ENCODE measurements at regions not wholly inside any gene's neighbourhood (a gene's known extent, or its start where the extent isn't known, plus 50 kb on each side); places are given as distances from the start of the nearest gene placed in this dataset.

- intact Hi-C loops (cut with DNase I) = no loop called here
- DNase-seq (ENCODE audit: low spot score) = no peak
These were observed 808.2 kb downstream of the SUCLG1 start for GRCh38 chr2:83650898-83651297.

GRCh38 chr2:83650161-83650560, 808.9 kb downstream of the SUCLG1 start:
- DNase-seq (ENCODE audit: low spot score) = no peak
- intact Hi-C loops (cut with DNase I) = no loop called here

- no peak for DNase-seq (ENCODE audit: low spot score)
- intact Hi-C loops (cut with DNase I) = no loop called here
These were observed 818.6 kb downstream of the SUCLG1 start for GRCh38 chr2:83640506-83640905.

GRCh38 chr2:83633423-83633822, 825.7 kb downstream of the SUCLG1 start:
- DNase-seq (ENCODE audit: low spot score) = no peak
- intact Hi-C loops (cut with DNase I) = no loop called here

- DNase-seq (ENCODE audit: low spot score) = no peak
- intact Hi-C loops (cut with DNase I) = no loop called here
These were observed 828.7 kb downstream of the SUCLG1 start for GRCh38 chr2:83630351-83630750.

GRCh38 chr2:83615511-83615910, 843.6 kb downstream of the SUCLG1 start:
- intact Hi-C loops (cut with DNase I) = no loop called here
- DNase-seq (ENCODE audit: low spot score) = no peak

- intact Hi-C loops (cut with DNase I) = no loop called here
These were observed 845.9 kb downstream of the SUCLG1 start for GRCh38 chr2:83613178-83613577.

GRCh38 chr2:83602753-83603152, 856.3 kb downstream of the SUCLG1 start:
- intact Hi-C loops (cut with DNase I) = no loop called here
- no peak for DNase-seq (ENCODE audit: low spot score)

More at GRCh38 chr2:83613178-83613577, 845.9 kb downstream of the SUCLG1 start:
- DNase-seq (ENCODE audit: low spot score) = no peak

GRCh38 chr2:83596592-83597282, 862.3 kb downstream of the SUCLG1 start:
- DNase-seq (ENCODE audit: low spot score) = no peak
- intact Hi-C loops (cut with DNase I) = no loop called here

- DNase-seq (ENCODE audit: low spot score) = no peak
- intact Hi-C loops (cut with DNase I) = no loop called here
These were observed 863.2 kb downstream of the SUCLG1 start for GRCh38 chr2:83595926-83596325.

GRCh38 chr2:83595121-83595690, 863.9 kb downstream of the SUCLG1 start:
- no peak for DNase-seq (ENCODE audit: low spot score)
- intact Hi-C loops (cut with DNase I) = no loop called here

- intact Hi-C loops (cut with DNase I) = no loop called here
- no peak for DNase-seq (ENCODE audit: low spot score)
These were observed 864.6 kb downstream of the SUCLG1 start for GRCh38 chr2:83594241-83595120.

- intact Hi-C loops (cut with DNase I) = no loop called here
- no peak for DNase-seq (ENCODE audit: low spot score)
These were observed 871.8 kb downstream of the SUCLG1 start for GRCh38 chr2:83587309-83587708.

GRCh38 chr2:83585250-83585649, 873.8 kb downstream of the SUCLG1 start:
- no peak for DNase-seq (ENCODE audit: low spot score)
- intact Hi-C loops (cut with DNase I) = no loop called here

GRCh38 chr2:83584672-83585071, 874.4 kb downstream of the SUCLG1 start:
- no peak for DNase-seq (ENCODE audit: low spot score)
- intact Hi-C loops (cut with DNase I) = no loop called here

- intact Hi-C loops (cut with DNase I) = no loop called here
- DNase-seq (ENCODE audit: low spot score) = no peak
These were observed 876.5 kb downstream of the SUCLG1 start for GRCh38 chr2:83582589-83582988.

GRCh38 chr2:83579507-83579906, 879.6 kb downstream of the SUCLG1 start:
- intact Hi-C loops (cut with DNase I) = no loop called here
- no peak for DNase-seq (ENCODE audit: low spot score)

GRCh38 chr2:83578405-83578804, 880.7 kb downstream of the SUCLG1 start:
- intact Hi-C loops (cut with DNase I) = no loop called here
- no peak for DNase-seq (ENCODE audit: low spot score)

- DNase-seq (ENCODE audit: low spot score) = no peak
- intact Hi-C loops (cut with DNase I) = loop anchor here in 1 of 2 donors (1.0 kb wide), 1 partner anchor 9 kb away; no protein-coding TSS in a partner anchor
These were observed 884.5 kb downstream of the SUCLG1 start for GRCh38 chr2:83574614-83575013.

GRCh38 chr2:83573060-83573459, 886.0 kb downstream of the SUCLG1 start:
- no peak for DNase-seq (ENCODE audit: low spot score)
- intact Hi-C loops (cut with DNase I) = no loop called here
